SHP77 treated with DMSO at 0.1 percent for 48 hours (cell line): ENCODE measurements at regions not wholly inside any gene's neighbourhood (a gene's known extent, or its start where the extent isn't known, plus 50 kb on each side); places are given as distances from the start of the nearest gene placed in this dataset.
"Not testable (repeated sequence)": the region's sequence is repeated elsewhere in the genome, so short reads cannot be mapped to it uniquely, and the experiment has no call there.

Source experiments
- DNase-seq: peaks from one replicate; lab custom pipeline; 2025; lab: John Stamatoyannopoulos, UW

DNA sequence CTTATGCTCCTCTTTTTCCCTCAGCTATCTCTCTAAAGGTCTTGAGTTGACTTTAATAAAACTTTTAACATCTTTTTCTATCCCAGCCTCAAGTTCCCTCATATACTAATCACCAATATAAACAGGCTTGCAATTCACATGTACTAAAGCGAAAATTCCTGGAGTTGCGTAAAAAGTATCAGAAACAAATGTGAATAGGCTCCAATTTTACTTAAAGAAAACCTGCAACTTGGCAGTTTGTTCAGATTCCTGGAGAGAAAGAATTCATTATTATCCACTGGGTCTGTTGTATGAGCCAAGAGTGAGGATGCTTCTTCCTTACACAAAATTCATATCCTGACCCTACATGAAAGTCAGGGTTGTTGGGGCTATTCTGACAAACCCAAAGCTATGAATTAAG, 384.2 kb downstream of the DTWD2 start:
- DNase-seq: no peak

DNA sequence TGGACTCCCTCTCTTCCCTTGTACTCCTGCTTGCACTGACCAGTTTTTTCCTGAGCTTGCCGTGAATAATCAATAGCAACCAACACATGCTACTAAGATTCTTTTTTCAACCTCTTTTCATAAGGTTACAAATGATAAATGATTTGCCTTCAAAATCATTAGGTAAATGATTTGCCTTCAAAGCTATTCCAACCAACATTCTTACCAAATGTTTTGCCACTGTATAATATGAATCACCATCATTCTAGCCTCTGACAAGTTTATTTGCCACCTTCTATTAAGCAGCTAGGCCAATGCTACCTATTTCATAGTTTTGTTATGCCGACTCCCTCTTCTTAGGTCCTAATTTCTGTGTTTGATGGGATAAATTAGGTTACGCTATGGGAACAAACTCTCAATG, 385.1 kb downstream of the DTWD2 start:
- no peak for DNase-seq

DNA sequence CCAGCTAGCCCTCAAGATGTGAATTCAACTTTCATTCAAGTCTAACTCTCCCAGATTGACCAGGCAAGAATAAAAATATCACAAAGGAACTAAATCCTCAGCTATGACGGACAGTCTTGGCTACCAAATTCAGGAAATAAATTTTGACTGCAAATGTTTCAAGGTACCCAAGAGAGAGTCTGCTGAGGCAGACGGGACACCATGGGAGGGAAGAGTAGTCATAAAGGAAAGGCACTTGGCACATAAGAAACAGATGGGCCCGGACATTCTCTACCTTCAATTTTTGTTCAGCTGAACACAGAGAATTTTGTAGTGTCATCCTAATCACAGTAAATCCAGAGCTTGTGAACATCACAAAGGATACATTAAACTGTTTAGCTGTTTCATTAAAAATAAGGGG, 390.0 kb downstream of the DTWD2 start:
- DNase-seq: no peak

DNA sequence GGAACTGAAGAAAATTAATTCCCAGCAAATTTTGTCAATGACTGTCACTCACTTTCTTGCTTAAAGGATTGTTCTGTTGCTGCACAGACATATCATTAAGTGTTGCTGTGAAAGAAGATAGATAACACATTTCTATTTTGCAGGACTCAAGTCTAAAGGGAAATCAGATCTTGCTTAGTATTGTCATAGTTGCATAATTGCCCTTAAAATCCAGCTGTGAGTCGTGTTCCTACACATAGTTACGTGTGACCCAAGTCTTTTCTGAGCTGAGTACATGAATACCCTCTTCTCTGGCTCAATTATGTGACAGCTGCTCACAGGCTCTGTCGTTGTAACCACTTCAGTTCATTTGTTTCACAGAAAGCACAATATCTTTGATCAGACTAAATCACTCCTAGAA, 390.8 kb downstream of the DTWD2 start:
- no peak for DNase-seq

DNA sequence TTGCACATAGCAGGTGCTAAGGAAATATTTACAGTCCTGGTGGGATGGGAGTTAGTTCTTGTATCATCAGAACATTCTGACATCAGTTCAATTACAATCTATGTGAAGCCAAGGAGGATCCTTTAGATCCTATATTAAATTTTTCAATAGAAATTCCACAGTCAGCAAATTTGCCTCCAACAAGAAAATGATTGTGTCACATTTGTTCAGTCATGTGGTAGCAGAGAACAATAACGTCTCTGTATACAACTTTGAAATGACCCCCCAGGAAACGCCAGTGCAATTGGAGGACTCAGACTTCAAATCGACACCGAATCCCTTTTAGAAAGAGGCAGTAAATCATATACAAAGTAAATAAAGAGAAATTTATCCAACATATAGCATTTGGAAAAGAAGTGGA, 392.1 kb downstream of the DTWD2 start:
- DNase-seq: no peak

DNA sequence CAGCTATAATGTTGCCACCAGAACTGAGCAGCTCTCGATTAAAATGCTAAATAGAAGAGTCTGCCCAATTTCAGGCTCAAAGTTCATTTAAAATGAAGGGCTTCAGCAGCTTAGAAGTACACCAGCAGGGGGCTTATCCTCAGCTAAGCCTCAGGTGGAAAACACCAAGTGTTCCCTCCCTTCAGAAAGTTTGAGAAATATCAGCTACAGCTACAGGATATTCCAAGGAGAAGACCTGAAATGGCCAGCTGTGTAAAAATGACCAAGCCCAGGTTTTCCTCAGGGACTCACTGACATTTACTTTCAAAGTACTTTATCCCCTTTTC, 395.4 kb downstream of the DTWD2 start:
- no peak for DNase-seq

DNA sequence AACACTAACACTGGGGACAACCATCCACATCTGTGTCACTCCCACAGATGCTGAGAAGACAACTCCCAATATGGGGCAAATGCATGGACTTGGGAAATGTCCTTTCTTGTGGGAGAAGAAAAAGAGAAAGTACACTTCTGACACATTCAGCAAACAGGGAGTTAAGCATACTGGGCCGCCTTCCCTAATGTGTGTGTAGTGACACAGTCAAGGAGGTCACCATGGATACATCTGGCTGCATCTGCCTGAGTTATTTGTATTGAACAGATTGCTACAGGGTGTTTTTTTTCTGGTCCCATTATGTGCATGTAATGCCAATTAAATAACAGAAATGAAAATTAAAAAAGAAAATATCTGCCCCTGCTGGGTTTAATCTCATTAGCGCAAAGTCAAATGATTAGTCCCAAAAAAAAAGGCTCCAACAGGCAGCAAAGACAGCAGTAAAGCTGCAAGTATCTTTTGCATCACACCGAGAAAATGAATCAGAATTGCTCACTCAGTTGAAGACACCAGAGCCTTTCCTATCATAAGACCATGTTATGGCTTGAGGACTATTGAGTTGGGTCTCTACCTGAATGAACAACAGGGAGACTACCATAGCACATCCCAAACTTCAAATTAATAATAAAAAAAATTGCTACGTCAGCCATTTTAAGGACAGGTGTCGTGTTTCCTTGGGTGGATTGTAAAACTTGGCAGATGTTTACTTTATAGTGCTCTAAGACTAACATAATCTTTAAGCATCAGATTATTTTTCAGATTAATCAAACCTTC, 395.9 kb downstream of the DTWD2 start:
- DNase-seq: no peak

DNA sequence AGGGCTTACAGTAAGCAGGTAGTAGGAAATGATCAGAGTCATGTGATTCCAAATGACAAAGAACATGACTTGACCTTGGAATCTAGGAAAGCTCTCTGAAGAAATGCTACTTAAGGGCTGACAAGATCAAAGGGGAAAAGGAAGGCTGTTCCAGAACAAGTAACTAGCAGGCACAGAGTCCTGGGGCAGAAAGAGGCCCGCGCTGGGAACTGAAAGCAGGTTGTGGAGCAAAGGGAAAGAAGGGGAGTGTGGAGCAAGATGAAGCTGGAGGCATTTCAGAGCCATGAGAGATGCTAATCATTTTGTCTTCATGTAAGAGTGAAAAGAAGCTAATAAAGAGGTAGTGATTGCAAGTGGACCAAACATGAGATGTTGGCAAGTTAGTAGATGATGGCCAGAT, 397.5 kb downstream of the DTWD2 start:
- DNase-seq: no peak

DNA sequence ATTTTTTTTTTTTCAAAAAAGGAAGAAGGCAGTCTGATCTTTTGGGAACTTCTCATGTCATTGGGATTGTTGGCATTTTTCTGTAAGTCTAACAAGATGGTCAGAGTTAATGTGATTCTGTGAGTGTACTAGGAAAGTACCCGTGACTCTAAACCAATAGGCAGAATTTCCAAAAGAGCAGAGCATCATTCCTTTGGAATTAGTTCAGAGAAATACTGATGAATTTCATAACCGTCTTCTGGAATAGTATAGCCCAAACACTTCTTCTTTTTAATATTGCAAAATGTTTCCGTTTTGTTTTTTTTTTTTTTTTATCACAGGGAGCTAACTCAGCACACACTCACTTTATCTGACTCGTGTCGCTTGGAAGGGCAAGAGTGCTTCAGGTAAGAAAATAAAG, 407.4 kb downstream of the DTWD2 start:
- no peak for DNase-seq

DNA sequence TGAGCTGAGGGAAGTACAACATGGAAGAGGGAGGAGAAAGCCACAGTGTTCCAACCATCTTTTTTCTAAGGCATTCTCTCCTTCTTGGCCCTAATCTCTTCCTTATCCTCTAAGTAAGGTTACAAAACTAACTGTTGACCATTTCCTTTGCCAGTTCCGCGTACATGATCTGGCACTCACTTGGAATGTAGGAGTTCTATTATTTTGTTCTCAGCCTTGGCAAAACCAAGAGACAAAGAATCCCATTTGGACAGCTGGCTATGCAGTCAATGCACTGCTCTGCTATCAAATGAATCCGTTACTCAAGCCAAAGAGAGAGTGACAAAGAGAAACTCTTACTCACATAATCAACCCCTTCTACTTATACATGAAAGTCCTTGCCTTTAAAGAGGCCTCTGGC, 410.3 kb downstream of the DTWD2 start:
- no peak for DNase-seq

DNA sequence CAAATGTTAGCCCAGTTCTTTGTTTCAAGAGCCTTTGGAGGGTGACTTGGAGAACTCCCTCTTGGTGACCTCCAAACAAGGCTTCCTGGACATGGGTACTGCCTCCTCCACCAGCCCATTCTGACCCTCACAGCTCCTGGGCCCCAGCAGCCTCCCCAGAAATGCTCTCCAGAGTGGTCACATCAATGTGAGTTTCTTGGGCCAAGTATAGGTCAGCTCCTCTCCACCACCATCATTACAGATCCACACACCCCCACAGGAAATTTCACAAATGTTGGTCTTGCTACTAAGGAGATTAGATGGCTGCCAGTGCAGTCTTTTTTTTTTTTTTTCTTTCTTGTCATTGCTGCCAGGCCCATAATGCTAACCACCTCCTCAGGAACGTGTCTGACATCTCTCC, 410.7 kb downstream of the DTWD2 start:
- DNase-seq: no peak

DNA sequence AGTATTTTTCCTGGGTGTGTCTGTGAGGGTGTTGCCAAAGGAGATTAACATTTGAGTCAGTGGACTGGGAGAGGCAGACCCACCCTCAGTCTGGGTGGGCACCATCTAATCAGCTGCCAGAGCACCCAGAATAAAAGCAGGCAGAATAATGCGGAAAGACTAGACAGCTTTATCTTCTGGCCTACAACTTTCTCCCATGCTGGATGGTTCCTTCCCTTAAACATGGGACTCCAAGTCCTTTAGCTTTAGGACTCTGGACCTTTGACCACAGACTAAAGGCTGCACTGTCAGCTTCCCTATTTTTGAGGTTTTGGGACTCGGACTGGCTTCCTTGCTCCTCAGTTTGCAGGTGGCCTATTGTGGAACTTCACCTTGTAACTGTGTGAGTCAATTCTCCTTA, 418.1 kb downstream of the DTWD2 start:
- DNase-seq: not testable (repeated sequence)

DNA sequence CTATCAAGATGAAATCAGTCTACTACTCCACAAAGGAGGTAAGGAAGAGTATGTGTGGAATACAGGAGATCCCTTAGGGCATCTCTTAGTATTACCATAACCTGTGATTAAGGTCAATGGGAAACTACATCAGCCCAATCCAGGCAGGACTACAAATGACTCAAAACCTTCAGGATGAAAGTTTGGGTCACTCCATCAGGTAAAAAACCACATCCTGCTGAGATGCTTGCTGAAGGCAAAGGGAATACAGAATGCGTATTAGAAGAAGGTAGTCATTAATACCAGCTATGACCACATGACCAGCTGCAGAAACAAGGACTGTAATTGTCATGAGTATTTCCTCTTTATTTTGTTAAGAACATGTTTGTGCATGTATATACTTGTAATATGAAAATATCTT, 418.8 kb downstream of the DTWD2 start:
- DNase-seq: not testable (repeated sequence)

DNA sequence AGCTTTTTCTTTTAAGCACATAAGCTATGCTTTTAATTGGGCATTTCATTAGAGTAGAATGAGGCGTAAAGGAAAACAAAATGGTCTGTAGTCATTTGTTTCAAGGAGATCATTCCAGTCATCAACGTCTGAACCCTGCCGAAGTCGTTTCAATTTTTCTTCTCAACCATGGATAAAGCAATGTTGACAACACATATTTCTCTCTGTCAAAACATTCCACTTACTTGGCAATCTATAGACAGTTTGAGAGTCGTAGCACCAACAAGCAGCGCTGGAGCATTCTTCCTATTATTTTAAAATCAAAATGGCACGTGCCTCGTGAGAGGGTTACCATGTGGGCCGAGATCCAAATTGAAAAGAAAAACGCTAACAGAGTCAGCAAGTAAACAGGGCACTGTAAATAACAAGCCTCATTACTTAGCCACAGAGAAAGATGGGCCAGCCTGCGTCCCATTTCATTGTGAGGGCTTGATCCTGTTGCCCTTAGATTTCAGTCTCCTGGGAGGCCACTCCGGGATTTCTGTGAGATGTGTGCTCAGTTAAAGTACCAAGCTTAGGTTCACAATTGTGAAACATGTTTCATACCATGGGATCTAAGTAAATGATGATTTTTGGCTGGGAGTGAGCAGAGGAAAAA, 422.9 kb downstream of the DTWD2 start:
- DNase-seq: no peak

DNA sequence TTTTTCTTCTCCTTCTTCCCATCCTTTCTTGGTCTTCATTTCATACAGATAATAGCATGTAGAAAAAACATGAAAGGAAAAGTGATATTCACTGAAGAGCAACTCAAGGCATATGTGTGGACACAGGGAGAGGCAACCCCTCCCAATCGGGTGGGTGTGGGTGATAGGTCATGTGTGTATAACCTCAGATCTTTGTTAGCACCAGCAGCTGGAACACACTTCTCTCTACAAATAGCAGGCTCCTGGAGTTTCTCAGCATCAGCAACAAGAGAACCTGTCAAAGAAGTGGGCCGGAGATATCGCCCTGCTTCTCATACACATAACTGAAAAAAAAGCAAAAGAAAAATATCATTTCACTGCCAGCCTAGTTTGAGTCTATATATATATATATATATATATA, 426.4 kb downstream of the DTWD2 start:
- DNase-seq: no peak

DNA sequence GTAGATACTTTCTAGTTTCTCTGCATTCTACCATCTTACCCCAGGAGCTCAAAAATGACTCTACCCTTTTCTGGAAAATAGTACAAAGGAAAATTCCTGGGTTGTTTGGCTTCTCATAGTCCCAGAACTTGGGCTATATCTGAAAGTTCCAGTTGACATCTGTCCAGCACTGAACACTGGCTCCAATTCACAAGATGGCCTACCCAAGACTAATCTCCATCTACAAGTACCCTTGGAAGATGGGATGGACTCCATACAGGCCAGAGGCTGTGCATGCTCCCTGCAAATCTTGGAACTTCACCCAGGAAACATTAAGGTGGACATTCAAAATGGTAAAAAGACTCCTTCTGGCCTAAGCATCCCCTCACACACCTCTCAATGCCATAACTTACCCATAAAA, 427.1 kb downstream of the DTWD2 start:
- DNase-seq: no peak

DNA sequence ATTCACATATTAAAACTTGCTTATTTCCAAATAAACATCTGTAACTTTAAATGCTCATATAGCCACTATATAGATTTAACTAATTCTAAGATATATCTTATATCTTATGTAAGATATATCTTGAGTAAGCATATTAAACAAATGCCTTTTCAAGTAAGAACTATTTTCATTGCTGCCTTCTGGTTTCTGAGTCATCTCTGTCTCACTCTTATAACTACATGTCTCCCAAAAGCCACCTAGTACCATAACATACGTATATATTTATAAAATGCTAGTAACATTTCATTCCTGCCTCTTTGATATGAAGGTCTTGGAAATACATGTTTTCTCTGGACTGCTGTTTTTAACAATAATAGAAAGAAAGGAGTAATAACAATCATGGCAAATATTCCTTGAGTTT, 429.5 kb downstream of the DTWD2 start:
- no peak for DNase-seq

DNA sequence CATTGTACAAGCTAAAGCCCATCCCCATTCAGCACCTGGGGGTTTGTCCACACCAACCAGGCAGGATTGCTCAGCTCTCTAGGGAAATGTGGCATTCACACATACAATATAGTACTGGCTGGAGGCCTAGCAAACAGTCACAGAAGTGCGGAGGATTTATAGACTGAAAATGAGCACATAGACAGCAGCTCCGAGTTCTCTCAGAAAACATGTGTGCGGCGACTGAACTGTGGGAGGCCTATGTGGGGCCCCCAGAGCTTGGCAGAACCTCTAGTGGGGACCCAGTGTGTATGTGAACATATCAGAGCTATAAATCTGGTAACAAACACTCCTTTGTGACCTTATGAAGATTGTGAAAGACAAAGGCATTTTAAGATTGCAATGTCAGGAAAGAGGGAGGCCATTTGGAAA, 431.1 kb downstream of the DTWD2 start:
- no peak for DNase-seq

DNA sequence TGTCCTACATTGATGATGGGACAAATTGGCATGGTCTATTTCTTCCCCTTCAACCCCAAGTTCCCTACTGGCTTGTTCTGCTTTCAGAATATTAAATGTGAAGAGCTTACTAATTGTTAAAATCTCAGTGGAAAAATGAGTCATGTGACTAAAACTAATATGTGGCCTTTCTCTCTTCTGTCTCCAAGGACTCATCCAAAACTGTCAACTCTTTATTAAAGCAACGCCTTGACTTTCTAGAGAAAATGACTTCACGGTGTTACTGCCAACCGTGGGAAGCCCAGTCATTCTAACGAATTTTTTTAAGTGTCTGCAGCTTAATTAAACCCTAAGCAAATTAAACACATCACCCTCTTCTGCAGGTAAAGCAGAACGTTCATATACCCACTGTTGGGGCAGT, 431.6 kb downstream of the DTWD2 start:
- no peak for DNase-seq

DNA sequence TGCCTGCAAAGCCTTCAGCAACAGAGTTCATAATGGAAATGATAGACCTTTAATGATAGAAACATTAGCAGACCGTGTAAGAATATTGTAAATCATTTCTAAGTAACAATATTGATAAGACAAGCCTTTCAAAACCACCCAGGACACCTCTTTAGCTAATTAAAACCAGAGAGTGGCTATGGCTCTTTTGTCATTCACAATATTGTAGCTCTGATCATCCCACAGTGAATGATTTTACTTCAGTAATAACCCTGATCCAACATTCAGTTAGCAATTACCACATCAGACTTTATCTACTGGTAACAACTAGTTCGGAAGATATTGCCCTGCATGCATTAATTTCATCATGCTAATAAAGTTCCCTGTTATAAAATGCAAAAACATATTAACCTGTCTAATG, 432.6 kb downstream of the DTWD2 start:
- no peak for DNase-seq

DNA sequence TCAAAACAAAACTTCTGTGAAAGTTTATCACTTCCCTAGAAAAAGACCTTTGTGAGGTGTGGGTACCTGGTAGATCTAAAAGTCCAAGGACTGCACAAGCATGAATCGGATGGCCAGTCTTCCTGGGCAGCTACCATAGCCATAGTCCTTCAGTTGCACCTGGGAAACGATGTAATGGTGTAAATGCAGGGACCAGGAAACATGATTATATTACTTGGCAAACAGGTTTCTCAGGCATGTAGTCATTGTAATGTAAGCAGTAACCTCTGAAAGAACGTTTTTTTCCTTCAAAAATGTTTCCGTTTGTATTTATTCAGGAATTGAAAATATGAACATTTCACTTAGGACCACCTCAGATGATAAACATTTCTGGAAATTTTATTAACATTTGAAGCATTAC, 433.4 kb downstream of the DTWD2 start:
- DNase-seq: no peak

DNA sequence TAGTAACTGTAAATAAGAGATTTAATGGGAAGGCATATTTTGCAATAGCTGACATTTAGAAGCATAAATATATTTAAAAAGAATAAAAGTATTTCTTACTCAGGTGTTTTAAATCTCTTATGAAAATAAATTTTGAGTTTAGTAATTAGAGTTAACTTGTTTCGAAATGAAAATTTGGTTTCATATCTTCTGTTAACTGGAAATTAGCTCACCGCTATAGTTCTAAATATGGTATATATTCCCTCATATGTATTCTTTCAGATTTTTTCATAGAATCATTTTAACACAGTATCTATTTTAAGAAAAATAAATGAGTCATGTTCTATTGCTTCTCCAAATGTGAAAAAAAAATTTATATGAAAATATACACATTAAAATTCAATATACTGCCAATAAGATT, 434.1 kb downstream of the DTWD2 start:
- no peak for DNase-seq

DNA sequence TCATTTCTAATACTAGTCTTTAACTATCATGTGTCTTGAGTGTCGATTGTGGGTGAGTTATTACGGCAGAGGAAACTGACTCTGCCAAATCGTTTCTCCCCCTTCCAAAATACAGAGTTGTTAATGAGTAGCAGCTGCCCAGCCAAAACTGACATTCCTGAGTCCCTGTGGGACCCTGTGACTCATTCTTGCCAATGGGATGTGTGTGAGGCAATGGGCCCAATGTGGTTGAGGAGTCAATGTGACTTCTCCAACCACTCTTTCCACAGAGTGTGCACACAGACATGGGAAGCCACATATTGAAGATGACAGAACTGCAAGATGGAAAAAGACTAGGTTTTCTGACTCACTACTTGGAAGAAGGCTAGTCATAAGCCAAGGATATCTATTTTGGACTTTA, 434.7 kb downstream of the DTWD2 start:
- no peak for DNase-seq

DNA sequence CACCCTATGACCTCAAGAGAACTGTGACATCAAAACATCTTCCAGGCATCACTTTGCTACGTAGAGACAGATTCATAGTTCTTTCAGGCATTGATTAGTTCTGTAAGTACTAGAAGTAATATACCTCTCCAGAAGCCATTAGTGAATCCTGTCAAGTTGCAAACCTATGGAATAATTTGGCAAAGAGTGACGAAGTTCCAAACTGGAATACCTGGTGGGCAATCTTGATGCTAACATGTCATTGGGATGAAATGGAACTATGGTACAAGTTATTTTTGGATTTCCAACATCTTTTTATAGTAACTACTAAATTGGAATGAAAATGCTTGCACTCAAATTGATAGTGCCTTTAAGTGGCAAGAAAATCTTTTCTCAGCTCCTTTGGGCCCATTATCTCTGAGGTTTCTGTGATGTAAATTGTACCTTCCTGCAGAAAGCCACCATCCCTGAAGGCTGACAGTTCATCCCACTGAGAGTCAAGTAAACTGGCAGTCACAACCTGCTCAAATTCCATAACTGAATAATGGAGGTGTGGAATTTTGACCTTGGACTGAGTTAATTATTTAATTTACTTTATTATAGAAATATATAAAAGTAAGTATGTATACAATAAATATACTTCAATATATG, 435.5 kb downstream of the DTWD2 start:
- no peak for DNase-seq
